Stimulated activated CD8-positive, alpha-beta memory T cell treated with anti-CD3 and anti-CD28 coated beads, Interleukin-4, amount 100 ng/mL, for 48 hours (primary cell): ENCODE measurements at regions not wholly inside any gene's neighbourhood (a gene's known extent, or its start where the extent isn't known, plus 50 kb on each side); places are given as distances from the start of the nearest gene placed in this dataset.
"Not testable (repeated sequence)": the region's sequence is repeated elsewhere in the genome, so short reads cannot be mapped to it uniquely, and the experiment has no call there.

Experiments
- DNase-seq: peaks from one replicate; pipeline ENCODE4 v3.0.0-alpha.2; 2020

GRCh38 chr6:130613176-130613575, 214.0 kb upstream of the SMLR1 start:
- no peak for DNase-seq

- no peak for DNase-seq
These were observed 211.4 kb upstream of the SMLR1 start for GRCh38 chr6:130615816-130616215.

GRCh38 chr6:130617658-130618057, 209.5 kb upstream of the SMLR1 start:
- no peak for DNase-seq

GRCh38 chr6:130618806-130619205, 208.4 kb upstream of the SMLR1 start:
- not testable (repeated sequence) for DNase-seq

GRCh38 chr6:130620338-130620781, 206.8 kb upstream of the SMLR1 start:
- DNase-seq, result no peak

GRCh38 chr6:130622142-130622541, 205.1 kb upstream of the SMLR1 start:
- no peak for DNase-seq

GRCh38 chr6:130624046-130624445, 203.2 kb upstream of the SMLR1 start:
- DNase-seq, result no peak

- DNase-seq, result peak; percentile 32
These were observed 201.2 kb upstream of the SMLR1 start for GRCh38 chr6:130625825-130626527.

- DNase-seq, result no peak
These were observed 198.3 kb upstream of the SMLR1 start for GRCh38 chr6:130628862-130629261.

GRCh38 chr6:130629640-130630039, 197.6 kb upstream of the SMLR1 start:
- DNase-seq, result no peak

GRCh38 chr6:130632277-130632676, 194.9 kb upstream of the SMLR1 start:
- no peak for DNase-seq

GRCh38 chr6:130632897-130633296, 194.3 kb upstream of the SMLR1 start:
- DNase-seq, result no peak

- DNase-seq, result no peak
These were observed 183.8 kb upstream of the SMLR1 start for GRCh38 chr6:130643361-130643760.

GRCh38 chr6:130644175-130644574, 183.0 kb upstream of the SMLR1 start:
- no peak for DNase-seq

- not testable (repeated sequence) for DNase-seq
These were observed 182.4 kb upstream of the SMLR1 start for GRCh38 chr6:130644769-130645168.

GRCh38 chr6:130647246-130647645, 180.0 kb upstream of the SMLR1 start:
- DNase-seq, result no peak

GRCh38 chr6:130655586-130655985, 171.6 kb upstream of the SMLR1 start:
- DNase-seq, result no peak

GRCh38 chr6:130661077-130661476, 166.1 kb upstream of the SMLR1 start:
- no peak for DNase-seq

- DNase-seq, result no peak
These were observed 160.4 kb upstream of the SMLR1 start for GRCh38 chr6:130666786-130667185.

- DNase-seq, result no peak
These were observed 157.1 kb upstream of the SMLR1 start for GRCh38 chr6:130670142-130670541.

- no peak for DNase-seq
These were observed 156.1 kb upstream of the SMLR1 start for GRCh38 chr6:130671119-130671518.

- DNase-seq, result no peak
These were observed 155.6 kb upstream of the SMLR1 start for GRCh38 chr6:130671577-130671976.

GRCh38 chr6:130672153-130672552, 155.1 kb upstream of the SMLR1 start:
- no peak for DNase-seq

GRCh38 chr6:130674604-130675003, 152.6 kb upstream of the SMLR1 start:
- DNase-seq, result no peak

GRCh38 chr6:130675072-130675471, 152.1 kb upstream of the SMLR1 start:
- DNase-seq, result no peak
